Activated CD8-positive, alpha-beta T cell treated with anti-CD3 and anti-CD28 coated beads for 36 hours (primary cell): ENCODE measurements at regions not wholly inside any gene's neighbourhood (a gene's known extent, or its start where the extent isn't known, plus 50 kb on each side); places are given as distances from the start of the nearest gene placed in this dataset.

Experiments
- ATAC-seq: fragments of 200-7000 bp; cut with Tn5 transposase; one replicate; pipeline ENCODE4 v1.10.0; 2021; ENCODE audit warnings: mild to moderate bottlenecking, moderate library complexity
- CTCF ChIA-PET: fragments of 350-600 bp; sonication (Branson Sonifier 250); formaldehyde crosslinking; loops from one replicate; lab custom pipeline; 2021; ENCODE audit warnings: antibody characterized with exemption; lab: Charles Lee
- POLR2A ChIA-PET: fragments of 350-600 bp; sonication (Branson Sonifier 250); formaldehyde crosslinking; loops from one replicate; lab custom pipeline; 2021; ENCODE audit warnings: antibody characterized with exemption; lab: Charles Lee
- DNase-seq: peaks from one replicate; pipeline ENCODE4 v3.0.0-alpha.2; 2020
- H3K27ac Mint-ChIP-seq: one replicate; pipeline ENCODE4 v1.8.0; 2021; ENCODE audit warnings: mild to moderate bottlenecking, mixed read lengths
- H3K27me3 Mint-ChIP-seq: one replicate; pipeline ENCODE4 v1.8.0; 2021; ENCODE audit warnings: mixed read lengths
- H3K36me3 Mint-ChIP-seq: one replicate; pipeline ENCODE4 v1.8.0; 2021; ENCODE audit warnings: low read depth, mixed read lengths
- H3K4me1 Mint-ChIP-seq: one replicate; pipeline ENCODE4 v1.8.0; 2021; ENCODE audit warnings: low read depth, mixed read lengths
- H3K4me3 Mint-ChIP-seq: one replicate; pipeline ENCODE4 v1.8.0; 2021; ENCODE audit warnings: mild to moderate bottlenecking, moderate library complexity, mixed read lengths
- H3K9me3 Mint-ChIP-seq: one replicate; pipeline ENCODE4 v1.8.0; 2021; ENCODE audit warnings: mixed read lengths
- intact Hi-C: fragments of 100-400 bp; cut with micrococcal nuclease; formaldehyde crosslinking; loops from one replicate; pipeline ENCODE4 v1.10.0; 2022
- TF ChIP-seq, protein P1 (sequence below): fragments of 200-600 bp; IDR thresholded peaks from one replicate; pipeline ENCODE4 v1.8.0; 2022; ENCODE audit warnings: antibody characterized with exemption, mild to moderate bottlenecking

DNA sequence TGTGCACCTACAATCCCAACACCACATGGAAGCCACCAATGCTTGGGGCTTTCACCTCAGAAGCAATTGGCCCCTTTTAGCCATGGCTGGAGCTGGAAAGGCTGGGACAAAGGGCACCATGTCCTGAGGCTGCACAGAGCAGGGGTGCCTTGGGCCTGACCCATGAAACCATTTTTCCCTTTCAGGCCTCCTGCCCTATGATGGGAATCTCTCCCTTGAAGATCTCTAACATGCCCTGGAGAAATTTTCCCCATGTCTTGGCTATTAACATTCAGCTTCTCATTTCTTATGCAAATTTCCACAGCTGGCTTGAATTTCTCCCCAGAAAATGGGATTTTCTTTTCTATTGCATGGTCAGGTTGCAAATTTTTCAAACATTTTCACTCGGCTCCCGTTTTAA lies 823.6 kb downstream of the GALC start:
- no peak for DNase-seq
- H3K27me3 Mint-ChIP-seq = no peaks in the 10 kb centered on the region
- CTCF ChIA-PET = no interaction called here

DNA sequence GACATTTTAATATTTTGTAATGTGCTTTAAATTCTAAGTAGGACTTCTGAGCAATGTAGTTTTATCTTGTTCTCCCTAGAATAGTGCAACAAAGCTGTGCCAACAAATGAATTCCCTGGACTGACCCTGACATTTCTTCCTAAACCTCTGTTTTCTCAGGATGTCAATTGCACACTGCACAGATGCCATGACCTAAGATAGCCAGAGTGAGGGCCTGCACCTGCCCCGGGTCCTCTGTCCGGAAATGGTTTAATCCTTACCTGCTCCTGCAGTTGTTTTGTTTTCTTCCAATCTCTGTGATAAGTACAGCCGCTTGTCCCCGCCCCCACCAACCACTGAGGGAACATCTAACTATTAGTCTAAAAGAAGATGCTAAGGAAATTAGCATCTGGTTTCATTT lies 831.5 kb downstream of the GALC start:
- POLR2A ChIA-PET = no interaction called here
- no peak for ATAC-seq
- peaks cover 9% of the 10 kb centered on the region for H3K9me3 Mint-ChIP-seq

More for the DNA sequence above, 823.6 kb downstream of the GALC start:
- POLR2A ChIA-PET = no interaction called here
- ATAC-seq = no peak
- intact Hi-C loops = no loop called here
- TF ChIP-seq, protein P1, sequence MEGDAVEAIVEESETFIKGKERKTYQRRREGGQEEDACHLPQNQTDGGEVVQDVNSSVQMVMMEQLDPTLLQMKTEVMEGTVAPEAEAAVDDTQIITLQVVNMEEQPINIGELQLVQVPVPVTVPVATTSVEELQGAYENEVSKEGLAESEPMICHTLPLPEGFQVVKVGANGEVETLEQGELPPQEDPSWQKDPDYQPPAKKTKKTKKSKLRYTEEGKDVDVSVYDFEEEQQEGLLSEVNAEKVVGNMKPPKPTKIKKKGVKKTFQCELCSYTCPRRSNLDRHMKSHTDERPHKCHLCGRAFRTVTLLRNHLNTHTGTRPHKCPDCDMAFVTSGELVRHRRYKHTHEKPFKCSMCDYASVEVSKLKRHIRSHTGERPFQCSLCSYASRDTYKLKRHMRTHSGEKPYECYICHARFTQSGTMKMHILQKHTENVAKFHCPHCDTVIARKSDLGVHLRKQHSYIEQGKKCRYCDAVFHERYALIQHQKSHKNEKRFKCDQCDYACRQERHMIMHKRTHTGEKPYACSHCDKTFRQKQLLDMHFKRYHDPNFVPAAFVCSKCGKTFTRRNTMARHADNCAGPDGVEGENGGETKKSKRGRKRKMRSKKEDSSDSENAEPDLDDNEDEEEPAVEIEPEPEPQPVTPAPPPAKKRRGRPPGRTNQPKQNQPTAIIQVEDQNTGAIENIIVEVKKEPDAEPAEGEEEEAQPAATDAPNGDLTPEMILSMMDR = no peak
- Mint-ChIP-seq H3K4me3 (no peak overlapping the region), H3K36me3 (no peaks in the 10 kb centered on the region), H3K4me1 (no peaks in the 10 kb centered on the region), H3K9me3 (no peaks in the 10 kb centered on the region), H3K27ac (no peak overlapping the region)

DNA sequence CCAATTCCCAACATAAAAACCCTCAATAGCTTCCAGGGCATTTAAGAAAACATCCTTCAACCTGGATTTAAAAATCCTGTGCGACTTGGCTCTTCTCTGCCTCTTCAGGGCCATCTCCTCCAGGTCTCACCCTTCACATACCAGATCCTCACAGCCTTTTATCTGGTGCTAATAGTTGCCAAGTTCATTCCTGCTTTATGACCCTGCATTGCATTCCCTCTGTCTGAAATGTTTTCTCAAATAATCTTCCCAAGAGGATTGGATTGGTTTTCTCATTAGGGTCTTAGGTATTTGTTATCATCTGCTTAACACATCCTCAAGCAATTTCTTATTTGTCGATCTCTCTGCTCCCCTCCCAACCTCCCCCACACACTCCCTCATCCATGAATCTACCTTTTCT lies 832.0 kb downstream of the GALC start:
- ChIA-PET CTCF (no interaction called here), POLR2A (no interaction called here)
- TF ChIP-seq, protein P1 = no peak
- Mint-ChIP-seq H3K9me3 (peaks cover 9% of the 10 kb centered on the region), H3K27ac (no peak overlapping the region), H3K27me3 (no peaks in the 10 kb centered on the region), H3K4me3 (no peak overlapping the region), H3K4me1 (no peaks in the 10 kb centered on the region), H3K36me3 (no peaks in the 10 kb centered on the region)
- DNase-seq (no peak), ATAC-seq (no peak)
- intact Hi-C loops = no loop called here

More for the DNA sequence above, 831.5 kb downstream of the GALC start:
- TF ChIP-seq, protein P1 = no peak
- no peak for DNase-seq
- no peak overlapping the region for H3K27ac Mint-ChIP-seq
- H3K4me1 Mint-ChIP-seq = no peaks in the 10 kb centered on the region
- no peak overlapping the region for H3K4me3 Mint-ChIP-seq
- CTCF ChIA-PET = no interaction called here
- no peaks in the 10 kb centered on the region for H3K27me3 Mint-ChIP-seq
- intact Hi-C loops = no loop called here
- H3K36me3 Mint-ChIP-seq = no peaks in the 10 kb centered on the region

DNA sequence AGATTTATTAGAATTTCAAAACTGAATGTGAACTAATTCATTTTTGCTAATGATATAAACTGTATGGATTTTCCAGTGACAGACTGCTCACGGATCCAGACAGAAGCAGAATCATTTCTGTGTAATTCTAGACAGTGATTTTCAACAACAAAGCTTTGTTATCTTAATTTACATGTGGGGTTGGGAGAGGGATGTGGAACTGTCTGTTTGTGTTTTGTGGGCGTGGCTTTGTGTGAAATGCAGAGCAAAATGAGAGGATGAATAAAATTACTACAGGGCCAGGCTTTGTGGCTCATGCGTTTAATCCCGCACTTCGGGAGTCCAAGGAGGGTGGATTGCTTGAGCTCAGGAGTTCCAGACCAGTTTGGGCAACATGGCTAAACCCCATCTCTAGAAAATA lies 834.7 kb downstream of the GALC start:
- intact Hi-C loops = no loop called here
- TF ChIP-seq, protein P1 = no peak
- H3K36me3 Mint-ChIP-seq = no peaks in the 10 kb centered on the region
- no peak overlapping the region for H3K27ac Mint-ChIP-seq
- ATAC-seq (no peak), DNase-seq (no peak)
- POLR2A ChIA-PET = no interaction called here
- H3K27me3 Mint-ChIP-seq = no peaks in the 10 kb centered on the region
- peaks cover 9% of the 10 kb centered on the region for H3K9me3 Mint-ChIP-seq
- CTCF ChIA-PET = no interaction called here
- H3K4me1 Mint-ChIP-seq = no peaks in the 10 kb centered on the region
- H3K4me3 Mint-ChIP-seq = no peak overlapping the region

DNA sequence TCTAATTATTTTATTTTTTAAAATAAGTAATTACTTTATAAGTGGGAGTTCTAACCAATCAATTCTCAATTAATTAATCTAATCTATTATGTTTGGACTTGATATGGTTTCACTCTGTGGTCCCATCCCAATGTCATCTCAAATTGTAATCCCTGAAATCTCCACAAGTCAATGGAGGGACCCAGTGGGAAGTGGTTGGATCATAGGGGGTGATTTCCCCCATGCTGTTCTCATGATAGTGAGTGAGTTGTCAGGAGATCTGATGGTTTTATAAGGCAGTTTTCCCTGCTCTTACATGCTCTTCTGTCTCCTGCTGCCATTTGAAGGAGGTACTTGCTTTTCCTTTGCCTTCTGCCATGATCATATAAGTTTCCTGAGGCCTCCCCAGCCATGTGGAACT lies 836.1 kb downstream of the GALC start:
- POLR2A ChIA-PET = no interaction called here
- intact Hi-C loops = no loop called here
- Mint-ChIP-seq H3K27me3 (no peaks in the 10 kb centered on the region), H3K4me3 (no peak overlapping the region), H3K9me3 (peaks cover 9% of the 10 kb centered on the region), H3K36me3 (no peaks in the 10 kb centered on the region), H3K27ac (no peak overlapping the region), H3K4me1 (no peaks in the 10 kb centered on the region)
- CTCF ChIA-PET = no interaction called here
- no peak for DNase-seq
- TF ChIP-seq, protein P1 = no peak
- no peak for ATAC-seq
